ENCODE measurements at regions not wholly inside any gene's neighbourhood (a gene's known extent, or its start where the extent isn't known, plus 50 kb on each side); places are given as distances from the start of the nearest gene placed in this dataset.

DNA sequence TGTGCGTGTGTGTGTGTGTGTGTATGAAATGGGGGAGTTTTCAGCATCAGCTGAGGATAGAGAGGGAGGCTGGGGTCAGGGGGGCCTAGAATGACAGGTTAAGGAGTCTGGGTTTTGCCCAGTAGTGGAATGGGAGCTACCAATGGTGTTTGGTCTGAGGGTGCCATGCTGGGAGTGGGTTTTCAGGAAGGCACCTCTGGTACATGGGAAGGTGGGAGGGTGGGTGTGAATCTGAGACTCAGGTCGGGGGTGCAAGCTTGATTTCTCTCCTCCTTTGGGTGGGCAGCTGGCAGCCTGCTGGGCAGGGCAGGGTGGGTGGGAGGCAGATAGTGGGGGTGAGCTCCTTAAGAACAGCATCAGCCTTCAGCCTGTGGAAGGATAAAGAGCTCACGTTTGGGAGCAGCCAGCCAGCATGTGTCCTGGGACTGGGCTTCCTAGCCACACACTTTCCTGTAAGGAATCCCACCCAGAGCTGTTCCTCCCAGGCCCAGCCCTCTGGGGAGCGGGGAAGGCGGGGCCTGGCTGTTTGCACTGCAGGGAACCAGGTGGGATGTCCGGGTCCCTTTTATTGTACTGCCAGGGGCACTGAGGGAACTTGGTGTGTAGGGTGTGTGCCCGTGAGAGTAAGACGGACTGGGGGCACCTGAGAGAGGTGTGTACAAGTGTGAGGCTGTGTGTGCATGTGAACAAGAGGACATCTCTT is 152.8 kb downstream of the FOXD2 start:
- TF ChIP-seq, protein P1, sequence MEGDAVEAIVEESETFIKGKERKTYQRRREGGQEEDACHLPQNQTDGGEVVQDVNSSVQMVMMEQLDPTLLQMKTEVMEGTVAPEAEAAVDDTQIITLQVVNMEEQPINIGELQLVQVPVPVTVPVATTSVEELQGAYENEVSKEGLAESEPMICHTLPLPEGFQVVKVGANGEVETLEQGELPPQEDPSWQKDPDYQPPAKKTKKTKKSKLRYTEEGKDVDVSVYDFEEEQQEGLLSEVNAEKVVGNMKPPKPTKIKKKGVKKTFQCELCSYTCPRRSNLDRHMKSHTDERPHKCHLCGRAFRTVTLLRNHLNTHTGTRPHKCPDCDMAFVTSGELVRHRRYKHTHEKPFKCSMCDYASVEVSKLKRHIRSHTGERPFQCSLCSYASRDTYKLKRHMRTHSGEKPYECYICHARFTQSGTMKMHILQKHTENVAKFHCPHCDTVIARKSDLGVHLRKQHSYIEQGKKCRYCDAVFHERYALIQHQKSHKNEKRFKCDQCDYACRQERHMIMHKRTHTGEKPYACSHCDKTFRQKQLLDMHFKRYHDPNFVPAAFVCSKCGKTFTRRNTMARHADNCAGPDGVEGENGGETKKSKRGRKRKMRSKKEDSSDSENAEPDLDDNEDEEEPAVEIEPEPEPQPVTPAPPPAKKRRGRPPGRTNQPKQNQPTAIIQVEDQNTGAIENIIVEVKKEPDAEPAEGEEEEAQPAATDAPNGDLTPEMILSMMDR (IDR thresholded peaks at IDR 0.05): no peak
- TF ChIP-seq POLR2A (IDR thresholded peaks at IDR 0.05): no peak

Data from esophagus squamous epithelium (tissue), 4 donors.